ENCODE measurements at regions not wholly inside any gene's neighbourhood (a gene's known extent, or its start where the extent isn't known, plus 50 kb on each side); places are given as distances from the start of the nearest gene placed in this dataset.

- no peak for TF ChIP-seq CTCF (IDR thresholded peaks at IDR 0.05; ENCODE audit: low read depth, low read length, poor library complexity, severe bottlenecking)
- TF ChIP-seq EZH2phosphoT487 (IDR thresholded peaks at IDR 0.05; ENCODE audit: borderline replicate concordance, low read length): no peak
Observed at GRCh38 chr6:105676857-105677256, 274.0 kb upstream of the PREP start.

Data from DOHH2 (cell line).